Retinal pigment epithelial cell (primary cell): ENCODE measurements at regions not wholly inside any gene's neighbourhood (a gene's known extent, or its start where the extent isn't known, plus 50 kb on each side); places are given as distances from the start of the nearest gene placed in this dataset.
"Not testable (repeated sequence)": the region's sequence is repeated elsewhere in the genome, so short reads cannot be mapped to it uniquely, and the experiment has no call there.

Experiments
- DNase-seq: peaks from one replicate; pipeline ENCODE4 v3.0.0-alpha.2; 2010; ENCODE audit warnings: low read depth
- H3K4me3 ChIP-seq: 2 replicates; pipeline ENCODE4 v1.5.1; 2011; ENCODE audit warnings: mild to moderate bottlenecking, low read length, control low read depth, moderate library complexity
- CTCF ChIP-seq: conservative IDR thresholded peaks from 2 replicates; pipeline ENCODE4 v1.5.1; 2011; ENCODE audit warnings: low read depth, low read length, control low read depth, inconsistent platforms

GRCh38 chr4:151548708-151549107 lies 139.7 kb downstream of the FHIP1A start:
- H3K4me3 ChIP-seq: no peak overlapping the region
- no peak for DNase-seq
- TF ChIP-seq CTCF: no peak

- not testable (repeated sequence) for DNase-seq, H3K4me3 ChIP-seq
Observed at GRCh38 chr4:151549378-151549777, 140.4 kb downstream of the FHIP1A start.

- TF ChIP-seq CTCF: no peak
- DNase-seq: no peak
- H3K4me3 ChIP-seq: no peak overlapping the region
Observed at GRCh38 chr4:151553874-151554273, 144.9 kb downstream of the FHIP1A start.

- DNase-seq: no peak
- no peak for TF ChIP-seq CTCF
- no peak overlapping the region for H3K4me3 ChIP-seq
Observed at GRCh38 chr4:151555151-151555945, 146.4 kb downstream of the FHIP1A start.

GRCh38 chr4:151558496-151559113 lies 149.6 kb downstream of the FHIP1A start:
- DNase-seq: no peak
- H3K4me3 ChIP-seq: no peak overlapping the region
- no peak for TF ChIP-seq CTCF

- no peak overlapping the region for H3K4me3 ChIP-seq
- no peak for TF ChIP-seq CTCF
- no peak for DNase-seq
Observed at GRCh38 chr4:151559595-151559994, 150.6 kb downstream of the FHIP1A start.

- no peak for TF ChIP-seq CTCF
- no peak for DNase-seq
Observed at GRCh38 chr4:151561551-151562256, 152.7 kb downstream of the FHIP1A start.

More at GRCh38 chr4:151561551-151562256, 152.7 kb downstream of the FHIP1A start:
- no peak overlapping the region for H3K4me3 ChIP-seq
